HG03135 (cell line): ENCODE measurements at regions not wholly inside any gene's neighbourhood (a gene's known extent, or its start where the extent isn't known, plus 50 kb on each side); places are given as distances from the start of the nearest gene placed in this dataset.

Experiments
- ATAC-seq: cut with Tn5 transposase; IDR thresholded peaks from one replicate; pipeline ENCODE4 v1.9.1; 2021; ENCODE audit warnings: mild to moderate bottlenecking, moderate library complexity; ENCODE audit not compliant: unreplicated experiment

GRCh38 chr14:34250959-34251358 is 211.1 kb downstream of the SPTSSA start:
- ATAC-seq, result no peak

DNA sequence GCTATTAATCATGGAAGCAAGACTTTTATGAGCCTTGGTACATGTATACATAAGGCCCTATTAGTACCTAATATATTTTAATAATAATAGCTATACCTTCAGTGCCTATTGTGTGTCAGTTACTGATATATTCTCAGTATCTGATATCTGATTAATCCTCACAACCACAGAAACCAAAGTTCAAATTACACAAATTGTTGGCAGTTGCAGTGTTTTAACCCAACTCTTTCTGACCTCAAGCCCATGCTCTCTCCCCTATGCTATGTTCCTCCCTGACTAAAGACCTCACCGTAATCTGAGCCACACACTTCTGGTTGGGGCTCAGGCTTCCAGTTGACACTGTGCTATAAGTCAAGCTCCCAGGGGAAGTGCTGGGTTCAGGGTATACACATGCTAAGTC is 214.4 kb downstream of the SPTSSA start:
- no peak for ATAC-seq

DNA sequence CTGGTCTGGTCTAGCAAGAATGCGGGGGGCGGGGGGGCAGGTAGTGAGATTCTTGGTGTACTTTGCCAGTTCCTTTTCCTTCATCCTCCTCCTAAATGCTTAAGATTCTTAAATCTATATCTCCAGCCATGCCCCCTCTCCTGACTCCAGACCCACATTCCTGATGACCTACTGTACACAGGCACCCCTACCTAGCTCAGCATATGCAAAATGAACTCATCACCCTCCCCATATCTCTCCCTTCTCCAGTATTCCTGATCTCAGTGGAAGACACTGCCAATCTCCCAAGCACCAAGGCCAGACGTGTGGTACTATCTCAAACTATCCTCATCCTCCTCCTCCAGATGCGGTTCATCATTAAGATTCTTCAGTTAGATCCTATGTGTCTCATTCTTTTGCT is 215.8 kb downstream of the SPTSSA start:
- no peak for ATAC-seq

DNA sequence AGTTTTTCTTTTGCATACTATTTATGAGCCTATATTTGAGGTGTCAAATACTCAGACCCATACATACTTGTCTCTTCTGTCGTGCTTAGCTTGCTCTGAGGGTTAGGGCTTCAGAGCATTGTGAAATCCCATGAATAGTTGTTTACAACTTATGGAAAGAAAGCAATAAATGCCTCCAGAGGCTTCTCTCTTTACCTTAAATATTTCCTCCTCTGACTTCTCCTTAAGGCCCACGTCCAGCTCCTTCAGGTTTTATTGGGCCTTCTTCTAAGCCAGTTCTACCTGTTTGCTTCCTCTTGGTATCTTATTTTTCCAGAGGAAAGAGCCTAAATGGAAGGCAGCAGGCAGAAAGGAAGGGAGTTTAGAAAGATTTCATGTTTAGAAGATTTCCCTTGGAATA is 218.6 kb downstream of the SPTSSA start:
- no peak for ATAC-seq

DNA sequence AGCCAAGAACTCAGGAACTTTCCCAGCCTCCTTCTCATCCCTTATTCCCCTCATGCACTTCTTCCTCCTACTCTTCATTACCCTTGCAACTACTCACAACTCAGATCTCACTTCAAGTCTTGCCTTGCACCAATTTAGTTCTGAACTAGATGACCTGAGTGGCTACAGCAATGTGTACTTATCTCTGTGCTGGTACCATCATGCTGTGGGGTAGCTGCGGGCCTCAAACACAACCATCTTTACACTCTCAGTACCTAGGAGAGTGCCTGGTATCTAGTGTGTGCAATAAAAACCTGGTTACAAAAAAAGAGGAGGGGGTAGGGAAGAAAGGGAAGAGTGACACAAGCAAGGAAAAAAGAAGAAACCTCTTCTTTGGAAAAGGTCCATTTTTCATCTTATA is 219.0 kb downstream of the SPTSSA start:
- ATAC-seq, result no peak

GRCh38 chr14:34241185-34241711 is 220.8 kb downstream of the SPTSSA start:
- no peak for ATAC-seq

- no peak for ATAC-seq
These were observed 223.4 kb downstream of the SPTSSA start for GRCh38 chr14:34238610-34239009.

GRCh38 chr14:34237677-34238076 is 224.4 kb downstream of the SPTSSA start:
- no peak for ATAC-seq

- ATAC-seq, result no peak
These were observed 225.0 kb downstream of the SPTSSA start for GRCh38 chr14:34237081-34237480.

DNA sequence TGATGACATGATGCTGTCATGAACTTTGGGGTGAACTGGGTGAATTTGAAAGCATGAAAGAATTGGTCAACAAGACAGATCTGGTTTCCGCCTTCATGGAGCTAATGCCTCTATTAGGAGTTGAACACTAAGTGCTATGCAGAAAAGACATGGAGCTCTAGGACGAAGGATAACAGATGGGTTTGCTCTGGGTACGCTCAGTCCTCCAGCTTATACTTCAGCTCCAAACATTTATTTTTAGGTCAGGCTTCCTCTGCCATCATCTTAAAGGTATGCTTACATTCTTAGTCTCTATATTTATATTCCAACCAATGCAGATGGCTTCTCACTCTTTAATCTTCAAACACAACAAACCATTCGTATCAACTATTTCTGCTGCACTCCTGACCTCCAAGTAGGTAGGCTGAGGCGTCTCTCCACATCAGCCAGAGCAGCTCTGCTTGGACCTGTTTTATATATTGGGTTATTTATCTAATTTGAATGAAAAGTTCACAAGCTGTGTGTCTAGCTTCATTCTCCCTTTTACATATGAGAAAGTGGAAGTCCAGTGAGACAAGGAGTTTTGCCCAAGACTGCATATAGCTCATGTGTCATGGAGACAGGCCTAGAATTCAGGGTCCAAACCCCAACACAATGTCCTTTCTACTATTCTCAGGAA is 226.3 kb downstream of the SPTSSA start:
- no peak for ATAC-seq

DNA sequence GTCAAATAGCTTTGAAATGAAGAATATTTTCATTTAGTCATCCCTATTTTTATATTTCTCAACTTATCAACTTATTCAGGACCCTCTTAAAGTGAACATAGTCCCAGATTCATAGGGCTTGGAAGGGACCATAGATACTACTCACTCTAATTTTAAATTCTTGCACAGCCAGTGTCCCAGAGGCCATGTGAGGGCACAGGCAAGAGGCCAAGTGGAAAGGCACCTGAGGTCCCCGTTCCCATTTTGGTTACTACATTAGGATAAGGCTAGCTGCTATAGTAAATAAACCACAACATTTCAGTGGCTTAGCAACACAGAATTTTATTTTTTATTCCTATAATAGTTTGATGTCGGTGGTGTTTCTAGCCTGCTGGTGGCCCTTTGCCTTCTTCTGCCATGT is 227.8 kb downstream of the SPTSSA start:
- ATAC-seq, result no peak

DNA sequence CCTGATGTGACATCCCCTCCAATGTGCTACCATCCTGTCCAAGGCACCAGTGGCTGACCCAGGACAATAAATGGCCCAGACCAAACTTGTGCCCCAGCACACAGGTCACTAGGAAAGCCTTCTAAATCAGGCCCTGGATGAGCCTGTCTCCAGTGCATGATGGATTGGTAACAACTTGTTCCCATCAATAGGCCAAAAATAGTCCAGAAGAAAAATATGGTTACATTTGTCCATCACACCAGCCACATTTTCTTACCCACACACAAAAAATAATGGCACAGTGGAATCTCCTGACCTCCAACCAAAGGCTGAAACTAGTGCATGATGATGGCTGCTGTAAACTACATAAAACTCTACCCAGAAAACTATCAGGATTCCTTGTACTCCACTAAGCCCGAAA is 228.4 kb downstream of the SPTSSA start:
- ATAC-seq, result no peak

GRCh38 chr14:34232790-34233189 is 229.2 kb downstream of the SPTSSA start:
- no peak for ATAC-seq

DNA sequence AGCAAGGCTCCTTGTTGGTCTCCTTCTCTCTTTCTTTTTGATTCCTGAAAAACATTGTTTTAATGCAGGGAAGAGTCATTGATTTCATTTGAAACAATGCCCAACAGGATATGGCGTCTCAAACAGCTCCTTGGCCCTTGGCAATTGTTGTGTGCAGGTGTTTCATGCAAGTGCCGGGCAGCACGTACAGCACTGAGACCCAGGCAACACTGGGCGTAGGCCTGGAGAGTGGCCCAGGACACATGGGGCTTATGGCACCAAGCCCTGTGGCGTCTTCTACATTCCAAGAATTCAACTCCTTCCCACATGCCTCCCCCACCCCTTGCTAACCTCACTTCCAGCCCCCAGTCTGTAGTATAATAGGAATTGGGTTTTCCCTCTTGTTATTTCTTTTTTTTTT is 230.4 kb downstream of the SPTSSA start:
- no peak for ATAC-seq

GRCh38 chr14:34229140-34229539 is 232.9 kb downstream of the SPTSSA start:
- ATAC-seq, result no peak

DNA sequence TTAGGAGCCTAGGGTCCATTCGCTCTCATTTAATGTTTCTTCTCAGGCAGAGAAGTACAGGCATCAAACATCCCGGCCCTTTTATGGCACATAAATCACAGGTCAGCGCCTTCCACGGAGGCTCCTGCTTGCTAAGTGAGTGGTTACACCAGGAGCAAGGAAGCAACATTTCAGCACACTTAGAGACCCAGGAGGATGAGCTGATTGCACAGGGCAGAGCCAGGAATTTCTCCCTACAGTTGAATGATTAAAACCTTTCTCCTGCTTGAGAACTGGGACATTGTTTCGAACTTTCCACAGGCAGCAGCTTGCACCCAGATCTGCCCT is 233.4 kb downstream of the SPTSSA start:
- ATAC-seq, result no peak

DNA sequence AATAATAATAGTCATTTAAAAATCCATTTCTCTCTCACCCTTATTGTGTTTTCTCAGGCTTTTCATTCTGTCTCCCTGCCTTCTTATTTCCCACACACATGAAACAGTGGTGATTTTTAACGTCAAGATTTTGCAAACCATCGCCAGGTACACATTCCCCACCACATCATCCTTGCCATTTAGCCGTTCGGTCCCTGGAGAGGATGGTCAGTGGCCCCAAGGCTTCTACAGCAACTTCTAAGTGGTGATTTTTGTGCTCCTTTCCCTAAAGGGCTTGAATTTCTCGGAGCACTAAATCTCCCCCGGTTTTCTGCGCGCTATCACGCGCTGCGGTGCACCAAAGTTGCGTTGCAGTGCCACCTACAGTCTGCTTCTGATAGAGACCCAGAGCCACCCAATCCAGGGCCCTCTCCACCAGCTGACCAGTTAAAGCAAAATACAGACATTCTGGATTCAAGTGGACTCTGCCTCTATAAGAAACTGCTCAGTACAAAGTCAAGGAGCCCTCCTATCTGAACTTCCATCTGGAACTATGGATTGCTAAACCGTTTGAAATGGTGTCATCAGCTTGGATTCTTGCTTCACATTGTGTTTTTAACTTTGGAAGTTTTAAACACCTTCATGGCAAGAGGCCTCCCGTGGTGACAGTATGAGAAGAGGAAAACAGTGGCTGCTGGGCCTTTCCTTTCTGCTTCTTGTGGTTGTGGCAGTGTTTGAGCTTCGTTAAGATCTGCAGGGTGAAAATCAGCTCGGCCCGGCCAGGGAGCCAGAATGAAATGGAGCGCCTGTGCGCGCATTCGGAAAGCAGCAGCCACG is 234.0 kb downstream of the SPTSSA start:
- ATAC-seq, result peak; percentile 77

DNA sequence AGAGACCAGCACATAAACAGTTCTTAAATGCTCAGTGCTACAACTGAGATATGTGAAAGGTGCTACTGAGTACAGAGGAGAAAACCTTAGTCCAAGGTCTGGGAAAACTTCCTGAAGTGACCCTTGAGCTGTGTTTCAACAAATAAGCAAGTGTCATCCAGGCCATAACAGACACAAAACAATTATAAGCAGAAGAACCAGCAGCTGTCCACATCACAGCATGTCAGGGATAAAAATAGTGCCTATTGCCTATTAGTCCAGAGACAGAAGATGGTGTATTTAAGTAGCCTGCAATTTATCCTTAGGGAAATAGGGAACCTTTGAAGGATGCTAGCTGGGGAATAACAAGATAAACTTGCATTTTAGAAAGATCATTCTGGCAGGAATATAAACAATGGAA is 237.8 kb downstream of the SPTSSA start:
- ATAC-seq, result no peak

DNA sequence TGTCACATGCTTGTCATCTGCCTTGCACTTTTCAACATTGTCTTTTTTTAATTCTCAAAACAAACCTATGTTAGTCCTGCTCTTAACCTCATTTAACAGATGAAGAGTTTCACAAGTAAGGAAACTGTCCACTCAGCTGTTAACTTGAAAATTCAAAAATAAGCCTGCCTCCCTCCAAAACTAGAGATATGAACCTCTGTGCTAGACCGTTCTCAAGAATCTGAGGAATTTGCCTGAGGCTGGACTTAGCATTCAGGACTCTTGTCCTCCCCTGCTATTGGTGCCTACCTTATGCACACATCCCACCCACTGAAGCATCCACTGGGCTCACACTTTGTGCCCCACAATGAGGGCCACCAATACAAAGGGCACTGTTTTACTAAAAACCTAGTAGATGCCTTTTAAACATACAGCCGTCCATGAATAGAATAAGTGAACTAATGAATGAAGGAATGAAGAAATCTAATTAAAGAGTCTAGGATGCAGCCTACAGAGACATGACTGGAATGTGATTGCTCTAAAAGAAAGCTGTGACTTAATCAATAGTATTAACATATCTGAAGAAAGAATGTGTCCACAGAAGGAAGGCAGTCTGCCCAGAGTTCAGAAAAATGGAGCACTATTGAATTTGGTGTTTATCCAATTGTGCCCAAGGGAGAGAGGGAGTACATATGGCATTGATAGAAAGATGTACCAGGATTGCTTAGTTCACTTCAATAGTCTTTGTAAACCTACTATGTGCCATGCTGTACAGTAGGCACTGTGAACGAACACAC is 238.5 kb downstream of the SPTSSA start:
- no peak for ATAC-seq

GRCh38 chr14:34222867-34223266 is 239.2 kb downstream of the SPTSSA start:
- no peak for ATAC-seq

DNA sequence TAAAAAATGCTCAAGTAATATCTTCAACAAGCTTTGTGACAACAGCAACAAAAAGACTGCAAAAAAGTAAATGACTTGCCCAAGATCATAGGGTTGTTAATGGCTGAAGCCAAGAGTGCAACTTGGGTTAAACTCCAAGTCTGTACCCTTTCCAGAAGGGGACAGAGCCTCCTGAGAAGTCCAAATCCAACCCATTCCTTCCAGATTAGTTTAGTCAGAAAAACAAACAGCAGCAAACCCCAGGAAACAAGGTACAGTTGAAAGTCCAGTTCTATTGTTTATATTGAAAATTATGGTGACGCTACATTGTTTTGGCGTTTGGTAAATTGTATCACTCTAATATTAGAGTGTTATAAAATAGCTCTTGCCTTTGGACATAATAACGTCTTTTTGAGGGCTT is 239.9 kb downstream of the SPTSSA start:
- ATAC-seq, result no peak

GRCh38 chr14:34220921-34221320 is 241.1 kb downstream of the SPTSSA start:
- no peak for ATAC-seq
